HS-27A (cell line): ENCODE measurements at regions not wholly inside any gene's neighbourhood (a gene's known extent, or its start where the extent isn't known, plus 50 kb on each side); places are given as distances from the start of the nearest gene placed in this dataset.
"Not testable (repeated sequence)": the region's sequence is repeated elsewhere in the genome, so short reads cannot be mapped to it uniquely, and the experiment has no call there.

ENCODE experiments used
- DNase-seq: peaks from one replicate; pipeline ENCODE4 v3.0.0-alpha.2; 2012; ENCODE audit warnings: low read depth, missing footprints

DNA sequence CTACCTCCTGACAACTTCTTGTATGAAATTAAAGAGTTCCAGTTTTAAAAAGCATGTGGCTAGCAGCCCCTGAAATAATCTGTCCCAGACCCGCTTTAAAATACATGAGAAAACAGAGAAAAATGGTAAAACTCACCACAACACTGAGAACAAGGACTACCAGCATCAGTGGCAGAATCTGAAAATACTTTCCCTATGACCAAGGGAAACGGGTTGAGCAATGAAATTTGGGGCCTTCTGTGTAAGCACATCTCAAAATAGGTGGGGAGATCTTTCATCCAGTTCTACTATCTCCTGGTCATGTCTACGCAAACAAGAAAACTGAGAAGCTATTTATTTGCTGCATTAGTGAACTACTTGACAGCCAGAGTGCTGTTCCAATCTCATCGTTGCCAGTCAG is 172.3 kb downstream of the LNPK start:
- no peak for DNase-seq

DNA sequence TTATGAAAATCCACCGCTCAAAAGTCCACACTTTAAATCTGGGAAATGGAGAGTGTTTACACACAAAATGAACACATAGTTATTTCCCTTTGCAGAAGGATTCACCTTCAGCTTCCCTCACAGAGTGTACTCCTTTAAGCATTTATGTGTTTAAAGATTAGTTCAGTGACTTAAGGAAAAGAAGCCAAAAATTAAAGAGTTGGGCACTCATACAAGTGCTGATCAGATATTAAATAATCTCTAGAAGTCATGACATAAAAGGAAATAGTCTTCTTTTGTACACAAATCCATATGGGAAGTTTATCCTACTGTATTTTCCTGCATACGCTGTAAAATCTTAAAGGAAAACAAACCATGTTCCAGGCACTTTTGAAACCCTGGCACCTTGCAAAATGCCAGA is 174.2 kb downstream of the LNPK start:
- no peak for DNase-seq

DNA sequence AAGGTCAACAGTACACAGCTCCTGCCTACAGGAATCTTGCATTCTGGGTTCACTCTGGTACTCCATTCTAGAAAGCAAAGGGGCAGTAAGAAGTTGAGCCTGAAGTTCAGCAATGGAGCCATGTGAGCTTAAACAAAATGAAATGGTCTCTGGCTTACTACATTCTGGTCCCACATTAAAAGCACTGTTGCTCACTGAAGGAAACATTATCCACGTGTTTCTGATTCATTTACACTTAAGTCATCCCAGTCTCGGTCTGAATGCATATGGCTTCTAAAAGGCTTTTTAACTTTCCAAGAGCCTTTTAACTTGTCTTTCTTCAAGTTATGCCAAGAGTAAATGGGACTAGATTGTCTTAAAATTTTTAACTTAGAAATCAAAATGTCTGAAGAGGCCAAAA is 177.8 kb downstream of the LNPK start:
- no peak for DNase-seq

DNA sequence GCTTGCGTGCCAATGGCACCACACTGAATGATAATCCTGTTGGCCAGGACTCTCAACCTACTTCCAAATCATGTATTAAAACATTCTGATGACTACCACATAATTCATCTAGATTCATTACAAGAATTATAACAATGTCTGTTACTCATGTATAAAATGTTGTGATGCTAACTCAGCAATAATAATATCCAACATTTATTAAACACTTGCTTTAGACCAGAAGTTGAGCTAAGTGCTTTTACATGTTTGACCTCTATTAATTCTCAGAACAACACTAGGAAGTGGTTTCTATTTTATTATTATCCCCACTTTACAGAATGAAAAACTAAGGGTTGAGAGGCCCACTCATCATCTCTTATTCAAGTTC is 178.4 kb downstream of the LNPK start:
- DNase-seq, result no peak

DNA sequence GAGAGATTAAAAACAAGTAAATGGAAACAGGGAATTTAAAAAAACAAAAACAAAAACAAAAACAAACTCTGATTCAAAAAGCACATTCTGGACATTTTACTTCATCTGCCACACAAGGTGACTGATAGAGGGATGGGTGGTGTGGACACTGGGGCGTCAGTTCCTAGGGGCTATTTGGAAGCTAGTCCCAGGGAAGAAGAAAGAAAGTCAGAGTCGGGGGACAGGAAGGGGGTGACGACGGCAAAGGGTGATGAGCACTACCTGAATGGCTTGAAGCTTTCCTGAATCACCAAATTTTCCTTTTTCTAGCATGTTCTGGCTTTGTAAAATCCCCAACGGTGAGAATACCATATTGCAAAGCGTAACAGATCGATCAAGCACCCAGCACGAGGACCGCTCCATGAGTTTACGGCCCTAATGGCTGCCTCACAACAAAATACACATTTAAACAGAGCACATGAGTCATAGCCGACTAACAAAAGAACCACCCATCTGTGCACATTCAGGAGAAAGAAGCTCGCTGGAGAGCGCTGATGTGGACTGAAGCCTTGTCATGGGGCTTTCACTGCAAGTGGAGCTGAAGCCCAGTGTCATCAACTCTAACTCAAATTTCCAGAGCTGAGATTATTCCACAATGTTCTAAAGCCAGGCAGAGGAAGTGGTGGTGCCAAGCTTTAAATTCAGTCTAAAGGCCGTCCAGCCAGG is 178.9 kb downstream of the LNPK start:
- DNase-seq, result no peak

DNA sequence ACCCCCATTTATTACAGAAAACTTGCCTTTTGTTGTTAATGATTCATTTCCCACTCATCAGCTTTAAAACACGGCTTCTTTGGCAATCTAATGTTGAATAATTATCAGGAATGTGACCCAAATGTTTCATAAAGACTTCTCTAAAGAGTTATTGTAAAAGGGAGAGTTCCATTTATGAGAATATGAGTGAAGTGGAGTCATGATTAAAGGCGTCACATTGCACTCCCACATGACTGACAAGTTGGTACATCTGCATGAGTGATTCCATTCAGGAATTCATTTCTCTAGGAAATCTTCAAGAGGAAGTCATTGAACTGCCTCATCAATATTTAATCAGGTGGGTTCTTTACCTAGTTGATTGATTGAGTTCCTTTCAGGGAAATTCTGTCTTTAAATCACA is 184.8 kb downstream of the LNPK start:
- DNase-seq, result no peak

DNA sequence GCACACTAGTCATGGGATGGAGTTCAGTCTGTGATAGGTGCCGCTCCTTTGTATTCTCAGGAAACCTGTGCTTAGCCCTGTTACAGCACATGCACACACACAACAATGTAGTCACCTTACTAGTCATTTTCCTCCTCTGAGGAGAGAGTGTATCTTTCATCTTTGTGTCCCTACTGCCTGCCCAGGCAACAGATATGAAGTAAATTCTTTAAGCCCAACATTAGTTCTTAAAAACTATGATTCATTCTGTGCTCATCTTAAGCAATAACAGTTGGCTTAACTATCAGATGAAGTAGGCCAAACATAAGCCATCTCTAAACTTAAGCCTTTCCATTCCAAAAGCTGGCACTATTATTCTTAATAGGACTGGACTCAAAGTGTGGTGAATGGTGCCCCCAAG is 186.5 kb downstream of the LNPK start:
- no peak for DNase-seq

DNA sequence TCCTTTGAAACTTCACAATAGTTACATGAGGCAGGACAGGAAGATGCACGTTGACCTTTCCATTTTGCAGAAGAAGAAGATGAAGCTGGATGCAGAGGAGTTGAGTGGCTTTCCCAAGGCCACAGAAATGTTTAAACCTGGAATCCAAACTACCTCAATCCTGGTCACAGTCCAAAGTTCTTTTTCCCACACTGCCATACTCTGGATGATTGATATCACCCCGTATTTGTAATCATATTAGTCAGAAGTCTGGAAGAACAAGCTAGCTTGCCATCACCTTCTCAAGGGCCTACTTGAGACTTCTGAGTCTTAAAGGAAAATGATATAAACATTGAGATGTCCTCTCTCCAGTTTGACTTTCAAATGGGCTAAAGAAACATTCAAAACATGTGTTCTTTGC is 190.1 kb downstream of the LNPK start:
- DNase-seq, result no peak

DNA sequence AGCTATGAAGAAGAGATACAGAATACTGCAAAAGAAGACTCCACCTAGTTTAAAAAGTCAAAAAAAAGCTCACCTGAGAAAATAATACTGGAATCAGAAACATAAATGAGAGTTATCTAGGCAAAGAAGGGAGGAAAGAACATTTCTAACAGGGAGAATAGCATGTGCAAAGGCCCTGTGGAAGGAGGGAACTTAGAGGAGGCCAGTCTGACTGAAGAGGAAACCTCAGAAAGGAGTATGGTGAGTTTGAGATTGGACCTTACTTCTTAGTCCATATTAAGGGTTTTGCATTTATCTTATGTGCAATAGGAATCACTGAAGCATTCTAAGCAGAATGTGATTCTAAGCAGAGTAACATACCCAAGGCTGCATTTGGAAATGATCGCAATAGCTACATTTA is 193.2 kb downstream of the LNPK start:
- no peak for DNase-seq

DNA sequence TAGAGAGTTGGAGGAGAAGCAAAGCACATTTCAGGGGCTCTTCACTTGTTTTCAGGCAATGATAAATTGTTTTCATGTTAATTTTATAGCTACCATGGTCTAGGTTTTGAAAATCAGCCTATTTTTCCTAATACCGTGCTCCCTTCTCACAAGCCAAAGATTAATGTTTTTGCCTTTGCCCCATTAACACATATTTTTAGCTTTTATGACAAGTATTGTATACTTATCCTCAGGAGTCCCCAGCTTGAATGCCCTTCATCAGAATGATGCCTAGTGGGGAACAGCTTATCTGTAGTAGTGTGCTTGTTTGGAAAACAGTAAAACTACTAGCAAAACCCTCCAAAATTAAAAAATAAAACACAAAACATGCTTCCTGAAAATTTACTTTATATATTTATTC is 194.0 kb downstream of the LNPK start:
- DNase-seq, result no peak

DNA sequence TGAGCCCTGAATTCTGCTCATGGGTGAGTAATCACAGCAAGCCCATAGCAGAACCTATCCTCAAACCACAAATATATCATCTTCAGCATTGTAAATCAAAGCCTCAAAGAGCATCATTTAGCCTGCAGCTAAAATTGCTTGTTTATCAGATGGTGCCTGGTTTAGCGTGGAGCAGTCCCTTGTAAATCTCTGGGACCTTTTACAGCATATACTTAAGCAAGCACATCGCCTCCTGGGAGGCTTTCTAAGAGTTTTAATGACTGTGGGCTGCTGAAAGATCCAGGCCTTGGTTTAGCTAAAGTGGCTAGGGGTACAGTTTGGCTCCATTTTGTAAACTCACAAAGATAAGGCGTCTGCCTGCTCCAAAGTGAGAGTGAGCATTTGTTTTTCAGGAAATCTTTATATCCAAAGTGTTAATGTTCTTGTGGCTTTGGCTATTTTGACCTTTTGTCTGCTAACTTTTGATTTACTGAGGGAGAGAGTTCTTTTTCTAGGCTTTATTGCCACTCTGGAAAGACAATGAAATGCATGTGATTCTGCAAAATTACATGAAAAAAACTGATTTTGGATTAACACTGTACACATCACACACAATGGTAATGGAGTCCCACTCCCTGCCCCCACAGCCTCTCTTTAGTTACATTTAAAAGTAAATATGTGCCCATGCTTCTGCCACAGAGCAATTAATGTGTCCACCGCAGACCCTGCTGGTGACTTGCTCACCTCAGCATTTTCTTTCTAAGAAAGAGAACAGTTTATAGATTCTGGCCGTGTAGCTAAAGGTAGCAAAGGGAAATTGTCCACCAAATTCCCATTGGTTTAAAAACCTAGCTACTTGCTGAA is 194.8 kb downstream of the LNPK start:
- no peak for DNase-seq

DNA sequence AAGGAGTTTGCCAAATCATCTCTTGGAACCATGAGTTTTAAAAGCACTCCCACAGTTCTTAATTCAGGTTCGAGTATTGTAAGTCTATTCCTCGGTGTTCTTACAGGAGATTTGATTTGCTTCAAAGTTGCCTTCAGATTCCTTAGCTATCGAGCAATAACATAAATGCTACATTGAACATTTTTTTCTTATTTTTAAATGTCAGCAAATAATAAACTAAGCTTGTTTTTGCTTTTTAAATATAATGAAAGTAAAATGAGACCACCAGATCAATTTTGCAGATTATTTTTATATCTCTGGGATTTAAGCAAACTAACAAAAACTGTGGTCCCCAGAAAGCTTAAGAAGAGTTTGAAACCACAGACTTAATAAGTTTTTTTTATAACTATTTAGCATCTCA is 195.5 kb downstream of the LNPK start:
- DNase-seq, result no peak

DNA sequence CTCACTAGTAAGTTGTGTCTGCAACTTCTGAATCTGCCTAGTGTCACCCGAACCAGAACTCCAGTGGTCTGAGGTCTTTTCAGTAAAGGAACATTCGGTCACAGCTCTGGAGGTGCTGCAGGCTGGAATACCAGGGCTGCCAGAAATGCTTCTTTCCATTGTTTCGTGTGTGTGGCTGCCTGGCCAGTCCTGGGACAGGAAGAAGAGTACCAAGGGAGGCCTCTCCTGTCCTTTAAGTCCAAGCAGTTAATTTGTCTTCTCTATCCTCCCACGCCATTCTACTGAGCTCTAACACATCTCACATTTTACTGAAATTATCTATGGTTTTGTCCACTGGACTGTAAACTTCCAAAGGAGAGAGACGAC is 196.0 kb downstream of the LNPK start:
- DNase-seq, result no peak

DNA sequence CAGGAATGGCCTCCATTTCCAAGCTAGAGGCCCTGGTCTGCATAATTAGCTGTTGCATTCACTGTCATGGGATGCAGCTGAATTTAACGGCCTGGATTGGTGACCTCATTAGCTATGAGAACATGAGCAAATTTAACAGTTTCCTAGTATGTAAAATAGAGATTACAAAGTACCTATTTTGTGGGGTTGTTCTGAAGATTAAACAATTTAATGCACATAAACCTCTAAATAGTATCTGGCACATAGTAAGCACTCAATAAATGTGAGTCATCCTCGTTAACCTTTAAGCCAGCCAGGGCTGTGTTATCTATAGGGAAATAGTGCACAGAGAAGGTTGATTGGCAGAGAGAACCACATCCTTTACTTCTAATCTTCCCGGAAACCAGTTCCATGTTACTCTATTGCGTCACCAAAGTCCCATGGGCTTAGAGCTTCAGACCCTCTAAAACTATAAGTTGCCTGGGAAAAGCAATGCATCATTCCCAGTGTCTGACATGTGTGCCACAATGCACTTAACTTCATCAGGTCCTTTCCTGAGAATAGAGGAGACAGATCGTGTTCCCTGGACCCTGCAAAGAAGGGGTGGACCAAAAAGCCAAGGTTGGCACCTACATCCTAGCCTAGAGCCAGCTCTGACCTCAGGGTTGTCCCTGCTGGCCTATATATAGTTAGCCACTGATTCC is 196.5 kb downstream of the LNPK start:
- no peak for DNase-seq

DNA sequence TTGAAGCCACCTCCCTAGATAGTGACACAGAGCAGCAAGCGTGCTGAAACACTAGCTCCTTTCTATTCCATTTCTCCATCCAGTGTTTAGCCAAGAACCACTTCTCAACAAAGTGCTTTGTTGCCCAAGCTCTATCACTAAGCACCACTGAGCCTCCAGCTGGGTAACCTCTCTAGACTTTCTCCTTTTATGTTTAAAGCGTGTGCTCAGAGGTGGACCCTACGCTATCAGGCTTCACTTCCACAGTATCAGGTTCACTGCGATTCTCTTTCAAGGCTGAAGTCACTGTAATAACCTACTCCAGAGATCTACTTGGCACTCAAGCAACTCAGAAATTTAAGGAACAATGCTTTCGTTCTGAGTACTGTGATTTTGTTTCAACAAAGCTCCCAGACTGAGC is 197.9 kb downstream of the LNPK start:
- no peak for DNase-seq

DNA sequence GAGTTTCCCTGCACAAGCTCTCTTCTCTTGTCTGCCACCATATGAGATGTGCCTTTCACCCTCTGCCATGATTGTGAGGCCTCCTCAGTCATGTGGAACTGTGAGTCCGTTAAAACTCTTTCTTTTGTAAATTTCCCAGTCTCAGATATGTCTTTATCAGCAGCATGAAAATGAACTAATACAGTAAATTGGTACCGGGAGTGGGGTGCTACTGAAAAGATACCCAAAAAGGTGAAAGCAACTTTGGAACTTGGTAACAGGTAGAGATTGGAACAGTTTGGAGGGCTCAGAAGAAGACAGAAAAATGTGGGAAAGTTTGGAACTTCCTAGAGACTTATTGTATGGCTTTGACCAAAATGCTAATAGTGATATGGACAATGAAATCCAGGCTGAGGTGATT is 205.6 kb downstream of the LNPK start:
- DNase-seq, result not testable (repeated sequence)

DNA sequence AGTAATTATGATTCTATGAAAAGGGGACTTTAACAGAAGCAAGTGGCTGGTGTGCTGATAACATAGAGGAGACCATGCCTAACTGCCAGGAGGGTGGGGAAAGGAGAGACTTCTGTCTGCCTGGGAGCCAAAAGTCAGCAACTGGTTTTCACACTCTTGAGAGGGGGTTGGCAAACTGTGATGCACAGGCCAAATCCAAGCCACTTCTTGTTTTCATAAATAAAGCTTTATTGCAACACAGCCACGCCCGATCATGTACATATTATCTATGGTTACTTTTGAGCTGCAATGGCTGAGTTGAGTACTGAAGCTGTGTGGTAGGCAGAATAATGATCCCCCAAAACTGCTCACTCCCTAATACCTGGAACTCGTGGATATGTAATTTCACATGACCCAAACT is 208.4 kb downstream of the LNPK start:
- no peak for DNase-seq

DNA sequence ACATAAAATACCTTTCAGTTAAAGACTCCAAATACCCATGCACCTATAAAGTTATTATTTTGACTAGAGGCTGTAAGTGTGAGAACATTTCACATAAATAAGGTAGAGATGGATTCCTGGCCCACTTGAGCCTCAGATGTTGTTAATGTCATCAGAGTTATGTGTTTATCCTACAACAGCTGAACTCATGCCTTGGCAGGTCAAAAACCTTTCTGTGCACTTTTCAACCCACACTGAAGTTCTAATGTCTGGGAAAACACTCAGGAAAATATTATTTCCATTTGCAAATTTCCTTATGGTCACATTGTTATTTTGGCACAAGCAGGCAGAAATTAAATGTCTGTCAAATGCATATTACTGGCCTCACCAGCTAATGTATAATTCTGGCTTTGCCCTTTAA is 209.2 kb downstream of the LNPK start:
- no peak for DNase-seq

DNA sequence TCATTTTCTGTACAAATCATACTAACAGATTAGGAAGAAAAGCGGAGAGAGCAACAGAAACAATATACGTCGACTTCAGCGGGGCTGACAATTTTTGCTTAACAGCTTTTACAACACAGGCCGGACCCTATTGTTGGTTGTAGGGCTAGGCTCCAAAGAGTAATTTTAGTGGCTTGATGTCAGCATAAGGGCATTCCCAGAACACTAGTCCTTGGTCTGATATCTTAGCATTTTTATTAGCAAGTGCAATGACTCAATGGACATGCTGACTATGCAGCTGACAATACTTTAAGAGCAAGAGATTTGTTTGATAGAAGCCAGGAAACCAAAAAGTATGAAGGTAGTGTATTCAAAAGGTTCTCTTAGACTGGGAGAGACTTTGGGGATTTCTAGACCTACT is 209.9 kb downstream of the LNPK start:
- DNase-seq, result no peak

DNA sequence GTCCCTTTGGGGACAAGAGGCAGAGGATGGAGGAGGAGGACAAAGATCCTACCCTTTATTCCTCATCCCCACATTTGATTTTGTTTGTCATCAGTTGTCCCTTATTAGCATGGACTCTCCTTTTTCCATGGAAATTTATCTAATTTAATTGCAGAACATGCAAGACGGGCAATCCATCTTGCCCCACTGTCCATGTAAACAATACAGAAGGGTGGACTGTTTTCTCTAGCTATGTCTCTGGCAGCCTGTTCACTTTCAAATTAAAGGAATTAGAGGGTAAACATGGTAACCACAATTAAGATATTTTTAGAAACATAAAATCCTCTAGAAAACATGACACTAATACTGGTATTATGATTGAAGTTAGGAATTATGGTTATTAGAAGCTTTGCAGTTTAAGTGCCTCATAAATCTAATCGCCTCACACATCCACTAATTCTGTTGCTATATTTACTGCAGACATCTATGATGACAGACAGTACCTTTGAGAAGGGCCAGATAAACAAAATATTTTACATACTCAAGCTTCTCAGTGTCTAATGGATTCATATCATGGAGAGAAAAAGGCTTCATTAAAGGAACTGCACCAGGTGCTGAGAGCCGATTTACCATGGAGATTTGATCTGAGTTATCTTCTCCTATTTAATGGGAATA is 215.5 kb downstream of the LNPK start:
- DNase-seq, result no peak

DNA sequence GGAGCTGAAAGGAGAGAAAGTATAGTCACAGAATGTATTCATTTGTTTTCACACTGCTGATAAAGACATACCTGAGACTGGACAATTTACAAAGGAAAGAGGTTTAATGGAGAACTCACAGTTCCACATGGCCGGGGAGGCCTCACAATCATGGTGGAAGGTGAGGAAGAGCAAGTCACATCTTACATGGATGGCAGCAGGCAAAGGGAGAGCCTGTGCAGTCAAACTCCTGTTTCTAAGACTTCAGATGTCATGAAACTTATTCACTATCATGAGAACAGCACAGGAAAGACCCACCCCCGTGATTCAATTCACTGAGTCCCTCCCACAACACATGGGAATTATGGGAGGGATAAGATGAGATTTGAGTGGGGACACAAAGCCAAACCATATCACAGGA is 224.7 kb downstream of the LNPK start:
- DNase-seq, result not testable (repeated sequence)

DNA sequence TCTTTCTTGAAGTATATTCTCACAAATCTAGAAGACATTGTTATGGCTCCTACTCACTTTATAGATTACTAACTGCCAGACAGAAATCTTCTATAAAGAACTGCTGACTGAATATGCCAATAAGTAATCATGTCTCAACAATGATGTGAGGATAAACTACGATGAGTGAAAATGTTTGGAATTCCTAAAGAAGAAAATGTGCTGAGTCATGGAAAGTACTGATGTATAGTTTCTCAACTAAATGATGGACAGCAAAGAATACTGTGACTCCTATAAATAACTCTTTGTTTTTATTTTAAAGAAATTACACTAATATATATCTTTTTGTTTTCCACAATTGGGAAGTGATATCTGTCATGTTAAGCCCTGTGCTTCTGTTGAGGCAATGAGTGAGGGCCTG is 232.9 kb downstream of the LNPK start:
- no peak for DNase-seq

DNA sequence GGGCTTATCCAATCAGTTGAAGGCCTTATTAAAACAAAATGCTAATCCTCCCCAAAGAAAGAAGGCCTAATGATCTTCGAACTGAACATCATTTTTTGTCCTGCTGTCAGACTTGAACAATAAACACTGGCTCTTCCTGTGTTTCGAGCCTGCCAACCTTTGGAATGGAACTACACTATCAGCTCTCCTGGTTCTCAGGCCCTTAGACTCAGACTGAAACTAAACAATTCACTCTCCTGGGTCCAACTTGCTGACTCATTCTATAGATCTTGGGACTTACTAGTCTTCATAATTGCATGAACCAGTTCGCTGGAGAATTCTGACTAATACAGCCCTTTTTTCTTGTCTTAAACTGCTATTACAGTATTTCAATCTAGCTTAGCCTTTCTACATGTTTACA is 235.2 kb downstream of the LNPK start:
- no peak for DNase-seq
